Stomach (tissue), 4 donors: ENCODE measurements at regions not wholly inside any gene's neighbourhood (a gene's known extent, or its start where the extent isn't known, plus 50 kb on each side); places are given as distances from the start of the nearest gene placed in this dataset.

Experiments
- EP300 ChIP-seq: sonication (generic); formaldehyde crosslinking; IDR thresholded peaks from one replicate; pipeline ENCODE4 v1.6.1; 2017; ENCODE audit warnings: antibody characterized with exemption
- TF ChIP-seq, protein P1 (sequence below), 7 experiments: fragments of 450-650 bp in 4 of 7; fragments of 200-600 bp in 3 of 7; sonication (generic) in 3 of 7; IDR thresholded peaks; one replicate each; pipeline ENCODE4 v1.5.1; 2016 to 2019; ENCODE audit warnings: antibody characterized with exemption in 7 of 7, control low read depth in 2 of 7, mild to moderate bottlenecking in 1 of 7

DNA sequence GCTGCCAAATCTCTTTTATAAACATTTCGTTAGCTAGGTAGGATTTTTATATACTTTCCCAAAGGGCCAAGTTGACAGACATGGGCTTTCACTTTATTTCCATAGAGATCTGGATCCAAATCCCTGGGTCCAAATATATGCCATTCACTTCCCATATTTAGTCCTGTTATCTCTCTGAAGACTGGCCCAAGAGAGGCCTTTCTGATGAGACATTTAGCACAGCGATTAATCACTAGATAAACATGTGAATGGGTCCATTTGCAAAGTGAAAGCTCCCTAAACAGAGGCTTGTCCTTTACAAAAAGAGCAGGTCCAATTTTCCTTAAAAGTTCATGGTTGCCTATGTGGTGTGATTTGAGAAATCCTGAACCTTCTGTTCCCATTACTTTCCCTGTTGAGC is 132.6 kb downstream of the TRMT11 start:
- TF ChIP-seq, protein P1, sequence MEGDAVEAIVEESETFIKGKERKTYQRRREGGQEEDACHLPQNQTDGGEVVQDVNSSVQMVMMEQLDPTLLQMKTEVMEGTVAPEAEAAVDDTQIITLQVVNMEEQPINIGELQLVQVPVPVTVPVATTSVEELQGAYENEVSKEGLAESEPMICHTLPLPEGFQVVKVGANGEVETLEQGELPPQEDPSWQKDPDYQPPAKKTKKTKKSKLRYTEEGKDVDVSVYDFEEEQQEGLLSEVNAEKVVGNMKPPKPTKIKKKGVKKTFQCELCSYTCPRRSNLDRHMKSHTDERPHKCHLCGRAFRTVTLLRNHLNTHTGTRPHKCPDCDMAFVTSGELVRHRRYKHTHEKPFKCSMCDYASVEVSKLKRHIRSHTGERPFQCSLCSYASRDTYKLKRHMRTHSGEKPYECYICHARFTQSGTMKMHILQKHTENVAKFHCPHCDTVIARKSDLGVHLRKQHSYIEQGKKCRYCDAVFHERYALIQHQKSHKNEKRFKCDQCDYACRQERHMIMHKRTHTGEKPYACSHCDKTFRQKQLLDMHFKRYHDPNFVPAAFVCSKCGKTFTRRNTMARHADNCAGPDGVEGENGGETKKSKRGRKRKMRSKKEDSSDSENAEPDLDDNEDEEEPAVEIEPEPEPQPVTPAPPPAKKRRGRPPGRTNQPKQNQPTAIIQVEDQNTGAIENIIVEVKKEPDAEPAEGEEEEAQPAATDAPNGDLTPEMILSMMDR (IDR thresholded peaks at IDR 0.05) = no peak
- no peak for TF ChIP-seq EP300
